LNCAP (cell line): ENCODE measurements at regions not wholly inside any gene's neighbourhood (a gene's known extent, or its start where the extent isn't known, plus 50 kb on each side); places are given as distances from the start of the nearest gene placed in this dataset.

ENCODE experiments used
- TF ChIP-seq, protein P1 (sequence below): fragments of 450-650 bp; IDR thresholded peaks from 2 replicates; pipeline ENCODE4 v1.5.1; 2017; ENCODE audit warnings: mild to moderate bottlenecking

DNA sequence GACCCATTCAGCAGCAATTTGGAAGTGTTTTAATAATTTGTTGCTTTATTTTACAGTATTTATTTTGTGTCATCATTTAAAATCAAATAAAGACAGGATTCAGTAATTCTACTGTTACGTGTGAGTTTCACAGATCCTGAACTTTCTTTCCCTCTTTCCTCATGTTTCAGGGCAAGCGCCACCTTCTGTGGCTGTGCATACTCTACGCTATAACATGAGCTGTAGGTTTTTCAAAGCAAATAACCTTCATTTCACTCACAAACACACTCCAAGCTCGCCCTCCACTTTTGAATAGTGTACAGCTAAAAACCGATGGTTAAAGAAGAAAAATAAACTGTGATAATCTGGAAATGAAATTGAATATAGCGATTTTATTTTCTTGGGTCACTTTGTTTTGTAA lies 753.3 kb downstream of the OLFM4 start:
- TF ChIP-seq, protein P1, sequence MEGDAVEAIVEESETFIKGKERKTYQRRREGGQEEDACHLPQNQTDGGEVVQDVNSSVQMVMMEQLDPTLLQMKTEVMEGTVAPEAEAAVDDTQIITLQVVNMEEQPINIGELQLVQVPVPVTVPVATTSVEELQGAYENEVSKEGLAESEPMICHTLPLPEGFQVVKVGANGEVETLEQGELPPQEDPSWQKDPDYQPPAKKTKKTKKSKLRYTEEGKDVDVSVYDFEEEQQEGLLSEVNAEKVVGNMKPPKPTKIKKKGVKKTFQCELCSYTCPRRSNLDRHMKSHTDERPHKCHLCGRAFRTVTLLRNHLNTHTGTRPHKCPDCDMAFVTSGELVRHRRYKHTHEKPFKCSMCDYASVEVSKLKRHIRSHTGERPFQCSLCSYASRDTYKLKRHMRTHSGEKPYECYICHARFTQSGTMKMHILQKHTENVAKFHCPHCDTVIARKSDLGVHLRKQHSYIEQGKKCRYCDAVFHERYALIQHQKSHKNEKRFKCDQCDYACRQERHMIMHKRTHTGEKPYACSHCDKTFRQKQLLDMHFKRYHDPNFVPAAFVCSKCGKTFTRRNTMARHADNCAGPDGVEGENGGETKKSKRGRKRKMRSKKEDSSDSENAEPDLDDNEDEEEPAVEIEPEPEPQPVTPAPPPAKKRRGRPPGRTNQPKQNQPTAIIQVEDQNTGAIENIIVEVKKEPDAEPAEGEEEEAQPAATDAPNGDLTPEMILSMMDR, result no peak

DNA sequence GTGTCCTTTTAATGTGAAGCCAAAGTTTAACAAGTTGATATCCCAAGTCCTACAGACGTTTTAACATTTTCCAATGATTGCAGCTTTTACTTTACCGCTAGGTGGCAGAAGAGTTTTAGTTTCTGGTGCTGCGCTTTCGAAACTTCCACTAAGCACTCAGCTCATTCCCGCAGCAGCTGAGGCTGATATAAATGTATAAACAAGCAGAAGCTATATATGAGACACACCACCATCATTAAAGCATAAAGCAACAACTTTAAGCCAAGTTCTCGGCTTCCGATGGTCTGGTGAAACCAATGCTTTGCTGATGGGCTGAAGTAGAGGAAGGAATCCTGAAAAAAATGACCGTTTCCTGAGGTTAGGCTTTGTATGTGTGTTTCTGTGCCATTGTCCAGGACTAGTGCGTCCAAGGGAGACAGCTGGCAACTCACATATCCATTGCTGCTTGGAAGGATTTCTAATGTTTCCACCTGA lies 753.9 kb downstream of the OLFM4 start:
- TF ChIP-seq, protein P1, result peak; percentile 63

DNA sequence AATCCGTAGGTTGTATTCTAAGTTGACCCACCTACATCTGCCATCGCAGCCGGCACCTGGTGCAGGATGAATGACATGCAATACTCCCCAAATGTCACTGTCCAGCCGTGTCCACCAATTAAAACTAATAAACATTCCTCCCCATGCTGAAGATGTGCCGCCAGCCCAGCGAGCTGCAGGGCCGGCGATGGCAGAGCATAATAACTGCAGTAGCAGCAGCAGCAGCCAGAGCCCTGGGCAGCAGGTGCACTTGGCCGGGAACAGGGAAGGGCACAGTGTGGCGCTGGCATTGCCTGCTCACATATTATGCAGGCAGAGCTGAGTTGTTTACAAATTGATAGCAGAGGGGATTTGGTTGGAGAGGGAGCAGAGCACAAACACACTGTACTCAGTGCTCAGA lies 754.9 kb downstream of the OLFM4 start:
- TF ChIP-seq, protein P1, result no peak

DNA sequence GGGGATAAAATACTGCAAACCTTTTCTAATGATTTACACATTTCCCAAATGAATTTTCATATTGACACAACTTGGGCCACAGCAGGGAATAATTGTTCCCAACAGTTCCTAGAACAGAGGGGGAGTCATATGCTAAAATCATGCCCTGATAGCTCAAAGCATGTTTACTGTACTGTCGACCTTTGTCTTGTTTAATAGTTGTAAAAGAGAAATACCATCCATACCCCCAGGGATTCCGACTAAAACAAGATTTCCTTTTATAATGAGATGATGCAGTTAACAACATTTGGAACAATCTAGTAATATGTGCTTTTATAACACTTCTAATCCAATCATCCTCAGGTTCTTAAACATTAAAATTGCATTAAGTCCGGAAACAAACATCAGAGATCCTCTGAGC lies 759.7 kb downstream of the OLFM4 start:
- TF ChIP-seq, protein P1, result no peak

DNA sequence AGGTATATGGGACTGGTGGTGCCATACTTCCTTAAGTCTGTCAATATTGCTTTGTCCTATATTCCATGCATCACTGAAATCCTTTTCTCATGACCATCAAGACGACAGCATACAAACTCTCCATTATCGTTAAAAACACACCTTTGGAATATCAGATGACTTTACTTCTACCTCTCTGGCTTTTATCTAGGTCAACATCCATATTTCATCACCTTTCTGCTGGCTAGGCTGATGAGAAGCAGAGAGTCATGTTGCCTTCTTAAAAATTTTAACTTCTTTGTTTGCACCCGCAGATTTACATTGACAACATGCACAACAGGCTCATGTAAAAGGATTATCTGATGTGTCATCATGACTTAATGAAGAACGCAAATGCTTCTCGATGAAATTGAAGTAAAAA lies 771.4 kb downstream of the OLFM4 start:
- TF ChIP-seq, protein P1, result no peak

DNA sequence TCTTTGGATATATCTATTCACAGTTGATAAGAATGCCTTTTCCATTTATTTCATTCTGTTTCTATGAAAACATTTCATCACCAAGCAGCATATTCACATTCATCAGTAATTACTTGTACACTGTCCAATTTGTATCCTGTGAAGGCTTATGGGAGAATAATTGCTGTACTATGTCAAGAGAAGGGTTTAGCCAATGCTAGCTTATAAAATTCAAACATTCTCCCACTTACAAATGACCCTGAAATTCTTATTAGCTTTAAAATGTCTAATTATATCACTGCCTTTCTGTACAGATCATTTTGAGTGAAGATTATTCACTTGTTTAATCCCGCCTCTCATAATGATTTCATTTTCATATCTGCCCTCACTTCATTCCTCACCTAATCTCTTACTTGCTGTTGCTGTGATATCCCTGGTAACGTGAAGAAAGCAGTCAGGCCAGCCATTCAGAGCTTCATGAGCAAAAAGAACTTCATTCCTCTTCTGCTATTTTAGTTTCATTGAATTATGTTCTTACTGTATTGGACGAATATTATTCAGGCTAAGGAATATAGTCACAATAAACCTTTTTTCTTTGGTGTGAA lies 778.7 kb downstream of the OLFM4 start:
- TF ChIP-seq, protein P1, result no peak

DNA sequence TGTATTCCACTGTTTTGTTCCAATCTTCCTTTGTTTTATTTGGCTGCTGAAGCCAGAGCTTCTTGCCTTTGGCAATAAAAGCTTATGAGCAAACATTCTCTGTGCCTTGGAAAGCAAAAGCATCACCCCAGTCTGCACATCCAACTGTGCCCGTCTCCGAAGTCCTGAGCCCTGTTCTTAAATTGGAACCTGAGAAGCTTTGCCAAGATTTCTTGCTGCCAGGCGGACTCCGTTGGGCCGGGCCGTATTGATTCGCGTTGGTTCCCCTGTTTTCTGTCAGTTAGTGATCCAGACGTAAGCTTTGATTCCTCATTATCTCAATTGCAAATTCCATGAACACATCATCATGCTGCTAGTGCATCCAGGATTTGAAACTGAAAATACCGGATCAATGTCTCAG lies 793.0 kb downstream of the OLFM4 start:
- TF ChIP-seq, protein P1, result no peak

DNA sequence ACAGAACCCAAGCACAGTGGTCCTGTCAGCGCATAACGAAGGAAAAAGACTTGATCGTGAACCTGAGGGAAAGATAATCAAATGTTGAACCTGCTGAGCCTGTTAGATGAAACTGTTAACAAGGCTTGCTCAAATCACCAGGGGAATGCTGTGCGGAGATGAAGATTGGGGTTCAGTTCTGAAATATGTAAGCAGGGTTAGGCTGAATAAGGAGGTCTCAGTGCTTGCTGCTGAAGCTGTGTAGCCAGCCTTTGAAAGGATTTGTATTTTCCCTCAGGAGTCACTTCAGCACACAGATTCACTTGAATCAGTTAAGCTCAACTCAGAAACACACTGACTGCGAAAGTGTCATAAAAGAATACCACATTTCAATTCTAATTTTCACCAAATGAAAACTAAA lies 793.5 kb downstream of the OLFM4 start:
- TF ChIP-seq, protein P1, result no peak
